8988T (cell line): ENCODE measurements at regions not wholly inside any gene's neighbourhood (a gene's known extent, or its start where the extent isn't known, plus 50 kb on each side); places are given as distances from the start of the nearest gene placed in this dataset.
"Not testable (repeated sequence)": the region's sequence is repeated elsewhere in the genome, so short reads cannot be mapped to it uniquely, and the experiment has no call there.

Source experiments
- DNase-seq: peaks from one replicate; pipeline ENCODE4 v3.0.0; 2011

DNA sequence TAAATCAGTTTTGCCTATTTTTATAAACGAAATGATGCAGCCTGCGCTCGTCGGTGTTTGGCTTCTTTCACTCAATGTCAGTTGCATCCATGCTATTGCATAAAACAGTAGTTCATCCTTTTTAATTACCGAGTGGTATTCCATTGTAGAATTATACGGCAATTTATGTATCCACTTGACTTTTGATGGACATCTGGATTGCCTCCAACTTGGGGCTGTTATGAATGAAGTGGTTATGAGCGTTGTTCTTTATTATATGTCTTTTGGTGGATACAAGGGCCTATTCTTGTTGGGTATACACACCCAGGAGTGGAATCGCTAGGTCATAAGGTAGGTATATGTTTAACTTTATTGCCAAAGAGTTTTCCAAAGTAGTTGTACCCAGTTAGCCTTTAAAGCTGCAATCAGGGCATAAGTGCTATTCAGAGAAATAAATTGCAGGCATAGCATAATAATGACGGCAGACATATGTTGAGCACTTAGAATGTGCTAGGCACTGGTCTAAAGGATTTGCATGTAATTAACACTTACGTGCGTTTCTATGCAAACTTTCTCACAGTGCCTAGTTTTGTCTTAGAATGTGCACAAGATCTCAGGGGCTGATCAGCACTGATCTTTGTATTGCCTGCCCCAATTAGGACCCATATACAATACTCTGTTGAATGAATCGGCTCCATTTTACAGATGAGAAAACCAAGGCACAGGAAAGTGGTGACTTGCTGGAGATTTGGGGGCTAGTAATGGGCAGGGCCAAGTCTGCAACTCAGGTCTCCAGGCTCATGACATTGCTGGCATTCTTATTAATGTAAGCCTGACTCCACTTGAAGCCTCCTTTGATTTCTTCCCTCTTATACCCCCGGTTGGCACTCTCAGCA lies 407.0 kb downstream of the BCOR start:
- DNase-seq, result no peak

- no peak for DNase-seq
Observed at GRCh38 chrX:39691724-39692123, 406.0 kb downstream of the BCOR start.

- no peak for DNase-seq
Observed at GRCh38 chrX:39692796-39693195, 405.0 kb downstream of the BCOR start.

- no peak for DNase-seq
Observed at GRCh38 chrX:39693298-39693697, 404.5 kb downstream of the BCOR start.

GRCh38 chrX:39702636-39703035 lies 395.1 kb downstream of the BCOR start:
- DNase-seq, result not testable (repeated sequence)

GRCh38 chrX:39703307-39703706 lies 394.5 kb downstream of the BCOR start:
- no peak for DNase-seq

DNA sequence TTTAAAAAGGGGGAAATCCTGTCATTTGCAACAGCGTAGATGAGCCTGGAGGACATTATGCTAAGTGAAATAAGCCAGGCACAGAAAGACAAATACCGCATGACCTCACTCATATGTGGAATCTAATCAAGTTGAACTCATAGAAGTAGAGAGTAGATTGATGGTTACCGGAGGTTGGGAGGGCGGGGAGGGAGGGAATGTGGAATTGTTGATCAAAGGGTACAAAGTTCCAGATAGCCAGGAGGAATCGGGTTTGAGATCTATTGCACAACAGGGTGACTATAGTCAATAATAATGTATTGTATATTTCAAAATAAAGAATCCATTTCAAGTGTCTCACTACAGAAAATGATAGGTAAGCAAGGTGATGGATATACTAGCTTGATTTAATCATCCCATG lies 393.2 kb downstream of the BCOR start:
- no peak for DNase-seq

- no peak for DNase-seq
Observed at GRCh38 chrX:39705290-39705689, 392.5 kb downstream of the BCOR start.

DNA sequence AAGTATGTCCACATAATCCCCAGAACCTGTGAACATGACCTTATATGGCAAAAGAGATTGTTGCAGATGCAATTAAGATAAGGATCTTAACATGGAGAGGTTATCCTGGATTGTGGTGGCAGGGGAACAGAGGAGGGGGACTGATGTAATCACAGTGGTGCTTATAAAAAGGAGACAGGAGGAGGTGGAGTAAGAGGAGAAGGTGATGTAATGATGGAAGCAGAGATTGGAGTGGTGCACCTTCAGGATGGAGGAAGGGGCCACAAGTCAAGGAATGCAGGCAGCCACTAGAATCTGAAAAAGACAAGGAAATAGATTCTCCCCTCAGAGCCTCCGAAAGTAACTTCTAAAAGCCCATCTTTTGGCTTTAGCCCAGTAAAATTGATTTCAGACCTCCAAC lies 388.4 kb downstream of the BCOR start:
- DNase-seq, result no peak

- no peak for DNase-seq
Observed at GRCh38 chrX:39709812-39710211, 387.9 kb downstream of the BCOR start.

- DNase-seq, result no peak
Observed at GRCh38 chrX:39710776-39711175, 387.0 kb downstream of the BCOR start.

DNA sequence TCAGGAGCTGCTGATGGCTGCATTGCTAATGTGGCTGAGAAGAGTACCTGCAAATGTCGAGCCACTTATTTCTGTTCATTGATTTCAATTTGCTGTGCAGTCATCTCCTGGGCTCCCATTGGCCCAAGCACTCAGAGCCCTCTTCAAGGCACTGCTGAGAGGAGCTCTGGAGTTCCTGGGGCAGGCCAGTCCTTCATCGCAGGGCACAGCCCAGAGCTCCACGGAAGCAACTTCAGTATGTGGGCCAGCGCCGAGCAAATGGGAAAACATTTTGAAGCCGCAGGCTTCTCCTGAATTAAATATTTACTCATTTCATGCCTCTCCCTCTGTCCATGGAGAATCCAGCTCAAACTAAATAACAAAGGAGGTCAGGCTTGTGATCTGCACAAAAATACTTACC lies 383.3 kb downstream of the BCOR start:
- no peak for DNase-seq

- DNase-seq, result no peak
Observed at GRCh38 chrX:39716401-39716800, 381.4 kb downstream of the BCOR start.

DNA sequence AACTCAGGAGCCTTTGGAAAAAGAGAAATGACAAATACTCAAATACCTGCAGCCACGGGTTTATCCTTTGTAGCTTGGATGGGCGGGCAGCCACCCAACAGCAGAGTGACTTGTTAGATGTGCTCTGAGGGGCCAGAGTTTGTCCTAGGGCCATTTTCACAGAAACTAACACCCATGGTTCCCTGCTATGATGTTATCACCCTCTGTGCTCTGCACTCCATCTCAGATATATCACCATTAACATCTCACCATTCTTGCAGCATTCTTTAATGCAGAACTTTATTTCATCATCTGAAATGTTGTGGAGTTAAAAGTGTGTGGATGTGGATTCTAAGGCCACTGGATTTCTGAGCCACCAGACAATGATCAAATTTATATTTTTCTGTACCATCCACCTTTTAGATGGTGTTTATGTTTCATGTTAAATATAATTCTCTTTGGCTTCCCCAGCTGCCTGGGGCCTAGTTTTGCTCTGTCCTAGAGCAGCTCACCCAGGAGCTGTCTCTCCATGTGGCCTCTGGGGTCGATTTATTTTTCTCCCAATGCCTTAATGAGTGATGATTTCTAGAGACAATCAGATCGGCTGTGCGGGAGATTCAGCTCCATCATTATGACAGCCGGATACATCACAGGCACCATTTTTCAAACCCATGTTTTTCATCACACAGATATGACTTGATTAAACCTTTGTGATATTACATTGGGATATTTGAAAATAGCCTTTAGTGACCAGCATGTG lies 380.8 kb downstream of the BCOR start:
- no peak for DNase-seq

DNA sequence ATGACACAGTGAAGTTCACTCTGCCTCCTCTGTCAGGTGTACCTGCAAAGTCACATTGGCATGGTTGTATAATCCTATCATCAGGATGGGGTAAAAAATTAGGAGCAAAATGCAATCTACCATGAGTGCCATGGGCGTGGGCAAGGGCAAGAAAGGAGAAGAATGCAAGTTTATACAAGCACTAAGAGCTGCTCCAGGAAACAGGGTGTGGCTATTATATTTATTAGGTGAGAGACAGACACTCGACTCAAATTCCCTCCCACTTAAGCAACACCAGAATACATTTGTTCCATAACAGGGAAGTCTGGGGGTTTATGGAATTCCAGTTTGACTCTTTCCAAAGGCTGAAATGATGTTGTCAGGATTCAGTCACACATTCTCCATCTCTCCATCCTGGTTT lies 378.8 kb downstream of the BCOR start:
- no peak for DNase-seq

- DNase-seq, result no peak
Observed at GRCh38 chrX:39720945-39721344, 376.8 kb downstream of the BCOR start.

DNA sequence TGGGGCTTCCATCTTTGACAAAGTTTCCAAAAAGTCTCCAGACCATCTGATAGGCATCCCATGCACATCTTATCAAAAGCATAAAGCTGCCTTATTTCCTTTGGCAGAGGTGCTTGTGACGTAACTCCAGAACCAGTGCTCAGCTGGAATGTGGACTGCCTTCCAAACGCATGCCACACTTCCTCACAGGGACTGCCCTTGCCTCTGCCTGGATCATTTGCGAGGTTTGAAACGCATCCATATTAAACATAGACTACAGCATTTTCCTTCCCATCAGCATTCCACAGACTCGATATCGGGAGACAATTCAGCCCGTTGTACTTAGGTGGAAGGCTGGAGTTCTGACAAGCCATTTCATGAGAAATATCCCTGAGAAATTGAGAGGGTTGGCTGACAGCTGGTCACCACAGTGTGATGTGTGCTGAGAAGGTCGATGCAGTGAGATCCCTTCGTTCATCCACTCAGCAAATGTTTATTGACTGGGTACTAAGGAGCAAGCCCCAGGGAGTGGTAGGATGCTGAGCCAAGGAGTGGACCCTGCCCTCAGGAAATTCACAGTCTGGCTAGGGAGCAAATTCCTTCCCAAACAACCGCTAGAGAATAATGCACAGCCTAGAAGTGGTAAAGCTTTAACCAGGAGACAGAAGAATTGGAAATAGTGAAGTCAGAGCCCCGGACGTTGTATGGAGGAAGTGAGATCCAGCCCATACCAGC lies 376.0 kb downstream of the BCOR start:
- no peak for DNase-seq

- DNase-seq, result no peak
Observed at GRCh38 chrX:39724544-39724943, 373.2 kb downstream of the BCOR start.

DNA sequence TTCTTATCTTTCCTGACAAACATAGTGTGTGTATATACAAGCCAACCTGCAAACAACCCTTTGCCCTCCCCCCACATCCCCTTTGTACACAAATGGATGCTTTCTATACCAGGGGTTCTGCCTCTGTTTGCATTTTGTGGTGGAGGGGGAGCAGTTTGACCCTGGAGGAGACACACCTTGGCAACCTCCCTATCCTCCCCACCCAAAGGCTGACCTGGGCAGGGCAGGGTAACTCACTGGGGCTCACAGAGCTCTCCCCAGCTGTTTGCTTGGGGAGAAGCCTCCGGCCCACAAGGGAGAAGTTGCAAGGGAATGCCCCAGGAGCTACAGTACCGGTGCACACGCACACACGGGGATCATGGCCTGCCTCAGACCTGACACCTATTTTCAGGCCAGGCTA lies 372.6 kb downstream of the BCOR start:
- DNase-seq, result no peak

- DNase-seq, result no peak
Observed at GRCh38 chrX:39725928-39726619, 371.7 kb downstream of the BCOR start.

- no peak for DNase-seq
Observed at GRCh38 chrX:39726771-39727170, 371.0 kb downstream of the BCOR start.

DNA sequence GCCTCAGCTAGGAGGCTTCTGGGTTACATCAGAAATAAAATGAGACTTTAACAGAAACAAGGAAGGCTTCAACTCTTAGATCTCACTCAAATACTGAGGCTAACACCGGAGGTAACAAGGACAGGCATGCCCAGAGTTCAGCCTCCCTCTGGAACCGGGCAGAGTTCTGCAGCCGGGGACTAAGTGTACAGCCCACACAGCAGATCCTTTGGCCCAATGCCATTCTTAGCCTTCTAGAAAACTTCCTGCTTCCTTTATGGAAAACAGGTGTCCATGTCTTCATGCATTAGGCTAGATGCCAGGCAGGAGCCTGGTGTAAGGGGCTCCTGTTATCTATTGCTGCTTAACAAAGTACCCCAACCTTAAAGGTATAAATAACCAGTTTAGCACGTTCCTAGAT lies 369.7 kb downstream of the BCOR start:
- DNase-seq, result no peak
